Keratinocyte (primary cell): ENCODE measurements at regions not wholly inside any gene's neighbourhood (a gene's known extent, or its start where the extent isn't known, plus 50 kb on each side); places are given as distances from the start of the nearest gene placed in this dataset.

Experiments
- DNase-seq: peaks from one replicate; pipeline ENCODE4 v3.0.0-alpha.2; 2011; ENCODE audit warnings: low read depth, missing footprints, low spot score
- FAIRE-seq: peaks from 2 replicates; lab custom pipeline; 2011; peaks lifted over from hg19 to GRCh38; lab: Jason Lieb, UNC
- H2AFZ ChIP-seq: 2 replicates; pipeline ENCODE4 v1.6.0; 2012; ENCODE audit warnings: low read length, control low read depth, inconsistent platforms; ENCODE audit not compliant: control insufficient read depth
- H3K27ac ChIP-seq: 2 replicates; pipeline ENCODE4 v1.5.1; 2011; ENCODE audit warnings: low read length; ENCODE audit not compliant: control insufficient read depth, insufficient read depth
- H3K27me3 ChIP-seq: 3 replicates; pipeline ENCODE4 v1.6.0; 2011; ENCODE audit warnings: low read length; ENCODE audit not compliant: control insufficient read depth, insufficient read depth; ENCODE audit errors: extremely low read depth
- H3K36me3 ChIP-seq, 2 experiments: 2 replicates in 1 of 2; 3 replicates in 1 of 2; pipeline ENCODE4 v1.5.1; 2011; ENCODE audit warnings: low read length in 2 of 2, mild to moderate bottlenecking in 1 of 2; ENCODE audit not compliant: control insufficient read depth in 2 of 2, insufficient read depth in 2 of 2; ENCODE audit errors: extremely low read depth in 1 of 2
- H3K4me1 ChIP-seq: 3 replicates; pipeline ENCODE4 v1.5.1; 2011; ENCODE audit warnings: low read length; ENCODE audit not compliant: control insufficient read depth, insufficient read depth; ENCODE audit errors: extremely low read depth
- H3K4me2 ChIP-seq: 3 replicates; pipeline ENCODE4 v1.6.0; 2011; ENCODE audit warnings: low read depth, low read length; ENCODE audit not compliant: control insufficient read depth, insufficient read depth; ENCODE audit errors: extremely low read depth
- H3K4me3 ChIP-seq, 3 experiments: fragments of 200-600 bp in 1 of 3; sonication (generic) in 1 of 3; 2 replicates in 2 of 3; 3 replicates in 1 of 3; pipeline ENCODE4 v1.5.1; 2011 to 2016; ENCODE audit warnings: low read length in 3 of 3, mild to moderate bottlenecking in 3 of 3, control low read depth in 2 of 3, inconsistent platforms in 1 of 3, low read depth in 1 of 3, mixed read lengths in 1 of 3, mixed run types in 1 of 3, moderate library complexity in 1 of 3; ENCODE audit not compliant: control insufficient read depth in 2 of 3, insufficient read depth in 2 of 3; ENCODE audit errors: extremely low read depth in 1 of 3
- H3K79me2 ChIP-seq: 2 replicates; pipeline ENCODE4 v1.6.0; 2012; ENCODE audit warnings: low read length; ENCODE audit not compliant: control insufficient read depth, insufficient read depth
- H3K9ac ChIP-seq: 3 replicates; pipeline ENCODE4 v1.6.0; 2011; ENCODE audit warnings: low read length; ENCODE audit not compliant: control insufficient read depth, insufficient read depth; ENCODE audit errors: extremely low read depth
- H3K9me1 ChIP-seq: 3 replicates; pipeline ENCODE4 v1.6.0; 2011; ENCODE audit warnings: low read length; ENCODE audit not compliant: control insufficient read depth, insufficient read depth; ENCODE audit errors: extremely low read depth
- H3K9me3 ChIP-seq: 2 replicates; pipeline ENCODE4 v1.5.1; 2012; ENCODE audit warnings: low read depth, low read length; ENCODE audit not compliant: control insufficient read depth
- H4K20me1 ChIP-seq: 3 replicates; pipeline ENCODE4 v1.6.0; 2011; ENCODE audit warnings: low read length; ENCODE audit not compliant: control insufficient read depth, insufficient read depth; ENCODE audit errors: extremely low read depth
- CTCF ChIP-seq, 3 experiments: IDR thresholded peaks in 1 of 3; conservative IDR thresholded peaks in 1 of 3; optimal IDR thresholded peaks in 1 of 3; 2 replicates in 2 of 3; 3 replicates in 1 of 3; pipeline versions ENCODE3 to v1.5.1; 2011; ENCODE audit warnings: low read length in 3 of 3, mild to moderate bottlenecking in 3 of 3, moderate library complexity in 2 of 3, control low read depth in 1 of 3, inconsistent platforms in 1 of 3; ENCODE audit not compliant: insufficient read depth in 2 of 3; ENCODE audit errors: extremely low read depth in 1 of 3
- EZH2 ChIP-seq: IDR thresholded peaks from one replicate; pipeline ENCODE4 v1.6.1; 2012; ENCODE audit warnings: inconsistent platforms, mild to moderate bottlenecking, low read length, moderate library complexity
- dilution Hi-C: fragments of 300-500 bp; cut with MboI; formaldehyde crosslinking; loops from one replicate; pipeline ENCODE4 v1.7.0; 2020; ENCODE audit warnings: low sequenced_read_pairs; ENCODE audit not compliant: extremely low pct_ligation_motif_present

GRCh38 chr3:72058493-72059081, 273.6 kb upstream of the PROK2 start:
- H3K9me1 ChIP-seq, result no peaks in the 10 kb centered on the region
- no peaks in the 10 kb centered on the region for H3K36me3 ChIP-seq
- no peak overlapping the region for H3K27ac ChIP-seq
- no peaks in the 10 kb centered on the region for H4K20me1 ChIP-seq
- H3K79me2 ChIP-seq, result no peaks in the 10 kb centered on the region
- H3K4me1 ChIP-seq, result no peaks in the 10 kb centered on the region
- H3K9ac ChIP-seq, result no peak overlapping the region
- DNase-seq (no peak), FAIRE-seq (no peak)
- TF ChIP-seq EZH2 (no peak), CTCF (optimal IDR thresholded peaks at IDR 0.05 in 1 of 3, IDR thresholded peaks at IDR 0.05 in 1 of 3, conservative IDR thresholded peaks at IDR 0.05 in 1 of 3; ENCODE audit: extremely low read depth in 1 of 3, insufficient read depth in 2 of 3, low read length in 3 of 3) (no peak)
- H3K9me3 ChIP-seq, result no peaks in the 10 kb centered on the region
- H3K4me2 ChIP-seq, result no peak overlapping the region
- dilution Hi-C loops, result no loop called here
- H2AFZ ChIP-seq, result no peak overlapping the region
- H3K27me3 ChIP-seq, result peaks cover 4% of the 10 kb centered on the region
- H3K4me3 ChIP-seq, result no peak overlapping the region

- Histone ChIP-seq H3K9me3 (no peaks in the 10 kb centered on the region), H3K4me3 (no peak overlapping the region), H2AFZ (no peak overlapping the region), H3K36me3 (no peaks in the 10 kb centered on the region), H3K4me2 (no peak overlapping the region), H3K27ac (no peak overlapping the region), H3K9ac (no peak overlapping the region), H3K9me1 (no peaks in the 10 kb centered on the region), H3K79me2 (no peaks in the 10 kb centered on the region), H4K20me1 (no peaks in the 10 kb centered on the region), H3K27me3 (peaks cover 4% of the 10 kb centered on the region), H3K4me1 (no peaks in the 10 kb centered on the region)
- no peak for TF ChIP-seq CTCF (optimal IDR thresholded peaks at IDR 0.05 in 1 of 3, IDR thresholded peaks at IDR 0.05 in 1 of 3, conservative IDR thresholded peaks at IDR 0.05 in 1 of 3; ENCODE audit: extremely low read depth in 1 of 3, insufficient read depth in 2 of 3, low read length in 3 of 3)
- TF ChIP-seq EZH2, result no peak
- dilution Hi-C loops, result no loop called here
- no peak for DNase-seq
- FAIRE-seq, result no peak
These were observed 270.5 kb upstream of the PROK2 start for GRCh38 chr3:72055436-72055835.
